HUES48 (cell line): ENCODE measurements at regions not wholly inside any gene's neighbourhood (a gene's known extent, or its start where the extent isn't known, plus 50 kb on each side); places are given as distances from the start of the nearest gene placed in this dataset.
"Not testable (repeated sequence)": the region's sequence is repeated elsewhere in the genome, so short reads cannot be mapped to it uniquely, and the experiment has no call there.

Experiments used
- H3K27ac ChIP-seq: one replicate; pipeline ENCODE4 v1.7.0; 2013; ENCODE audit warnings: low read depth, low read length, inconsistent platforms
- H3K27me3 ChIP-seq: 2 replicates; pipeline ENCODE4 v1.6.1; 2013; ENCODE audit warnings: mild to moderate bottlenecking, low read length; ENCODE audit not compliant: control insufficient read depth, insufficient read depth
- H3K36me3 ChIP-seq: 2 replicates; pipeline ENCODE4 v1.6.1; 2013; ENCODE audit warnings: low read length; ENCODE audit not compliant: control insufficient read depth, insufficient read depth
- H3K4me1 ChIP-seq: 2 replicates; pipeline ENCODE4 v1.6.1; 2013; ENCODE audit warnings: mild to moderate bottlenecking, low read length; ENCODE audit not compliant: control insufficient read depth, insufficient read depth
- H3K4me3 ChIP-seq: 2 replicates; pipeline ENCODE4 v1.5.1; 2013; ENCODE audit warnings: mild to moderate bottlenecking, low read depth, low read length
- H3K9ac ChIP-seq: 2 replicates; pipeline ENCODE4 v1.6.1; 2013; ENCODE audit warnings: mild to moderate bottlenecking, low read depth, low read length, moderate library complexity
- H3K9me3 ChIP-seq: 2 replicates; pipeline ENCODE4 v1.6.1; 2013; ENCODE audit warnings: low read length; ENCODE audit not compliant: control insufficient read depth, insufficient read depth

DNA sequence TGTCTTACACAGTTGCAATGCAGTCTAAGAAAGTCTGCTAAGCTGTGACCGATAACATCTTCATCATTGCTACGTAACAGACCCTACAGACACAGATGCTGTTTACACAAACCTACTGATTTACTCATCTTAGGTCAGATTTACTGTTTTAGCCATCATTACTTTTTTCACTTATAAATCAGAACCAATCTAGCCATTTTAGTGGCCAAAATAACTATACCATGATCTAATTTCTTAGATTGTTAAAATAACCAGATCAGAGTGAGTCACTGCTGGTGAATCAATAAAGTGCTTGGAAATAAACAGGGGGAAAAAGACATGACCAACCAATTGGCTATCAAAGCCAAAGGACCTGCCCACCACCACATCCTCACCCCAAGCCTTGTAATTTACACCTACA is 57.0 kb upstream of the FOXN3 start:
- H3K9me3 ChIP-seq = no peaks in the 10 kb centered on the region
- H3K36me3 ChIP-seq = peaks cover 7% of the 10 kb centered on the region; the same call in 1 of the 2 replicates
- H3K4me3 ChIP-seq = no peak overlapping the region
- no peak overlapping the region for H3K27ac ChIP-seq
- no peaks in the 10 kb centered on the region for H3K4me1 ChIP-seq
- no peaks in the 10 kb centered on the region for H3K27me3 ChIP-seq
- H3K9ac ChIP-seq = no peak overlapping the region

DNA sequence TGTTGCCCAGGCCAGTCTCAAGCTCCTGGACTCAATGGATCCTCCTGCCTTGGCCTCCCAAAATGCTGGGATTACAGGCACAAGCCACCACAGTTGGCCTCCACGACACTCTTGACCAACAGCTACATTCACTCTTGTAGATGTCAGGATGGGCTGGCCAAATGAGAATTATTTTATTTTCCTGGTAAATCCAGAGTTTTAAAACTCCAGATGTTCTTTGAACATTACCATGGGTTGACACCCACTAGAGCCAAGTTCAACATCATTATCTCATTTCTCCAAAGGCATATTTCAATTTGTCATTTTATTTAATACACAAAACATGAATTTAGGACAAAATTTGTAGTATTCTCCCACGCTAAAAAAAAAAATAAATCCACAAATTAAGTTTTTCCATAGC is 56.5 kb upstream of the FOXN3 start:
- no peaks in the 10 kb centered on the region for H3K9me3 ChIP-seq
- no peaks in the 10 kb centered on the region for H3K4me1 ChIP-seq
- H3K9ac ChIP-seq = no peak overlapping the region
- H3K27ac ChIP-seq = no peak overlapping the region
- no peaks in the 10 kb centered on the region for H3K27me3 ChIP-seq
- no peak overlapping the region for H3K4me3 ChIP-seq
- peaks cover 7% of the 10 kb centered on the region; the same call in 1 of the 2 replicates for H3K36me3 ChIP-seq

DNA sequence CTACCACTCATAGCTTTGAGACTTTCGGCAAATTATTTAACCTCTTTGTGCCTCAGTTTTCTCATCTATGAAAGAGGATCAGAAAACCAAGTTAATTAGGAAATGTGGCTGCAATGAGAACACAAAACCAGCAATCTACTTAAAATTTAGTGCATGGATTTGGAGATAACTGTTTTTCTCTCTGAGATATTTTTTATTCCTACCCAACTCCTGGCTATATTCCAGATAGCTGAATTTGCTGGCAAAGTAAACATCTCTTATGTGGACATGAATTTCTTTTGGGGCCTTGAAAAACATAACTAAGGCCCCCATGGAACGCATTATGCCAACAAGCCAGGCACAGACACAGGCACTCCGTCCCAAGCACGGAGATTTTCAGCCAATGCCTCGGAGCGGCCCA is 53.4 kb upstream of the FOXN3 start:
- no peak overlapping the region for H3K4me3 ChIP-seq
- H3K27ac ChIP-seq = no peak overlapping the region
- no peaks in the 10 kb centered on the region for H3K9me3 ChIP-seq
- no peak overlapping the region for H3K9ac ChIP-seq
- no peaks in the 10 kb centered on the region for H3K27me3 ChIP-seq
- peaks cover 7% of the 10 kb centered on the region; the same call in 1 of the 2 replicates for H3K36me3 ChIP-seq
- no peaks in the 10 kb centered on the region; the same call in 1 of the 2 replicates for H3K4me1 ChIP-seq

DNA sequence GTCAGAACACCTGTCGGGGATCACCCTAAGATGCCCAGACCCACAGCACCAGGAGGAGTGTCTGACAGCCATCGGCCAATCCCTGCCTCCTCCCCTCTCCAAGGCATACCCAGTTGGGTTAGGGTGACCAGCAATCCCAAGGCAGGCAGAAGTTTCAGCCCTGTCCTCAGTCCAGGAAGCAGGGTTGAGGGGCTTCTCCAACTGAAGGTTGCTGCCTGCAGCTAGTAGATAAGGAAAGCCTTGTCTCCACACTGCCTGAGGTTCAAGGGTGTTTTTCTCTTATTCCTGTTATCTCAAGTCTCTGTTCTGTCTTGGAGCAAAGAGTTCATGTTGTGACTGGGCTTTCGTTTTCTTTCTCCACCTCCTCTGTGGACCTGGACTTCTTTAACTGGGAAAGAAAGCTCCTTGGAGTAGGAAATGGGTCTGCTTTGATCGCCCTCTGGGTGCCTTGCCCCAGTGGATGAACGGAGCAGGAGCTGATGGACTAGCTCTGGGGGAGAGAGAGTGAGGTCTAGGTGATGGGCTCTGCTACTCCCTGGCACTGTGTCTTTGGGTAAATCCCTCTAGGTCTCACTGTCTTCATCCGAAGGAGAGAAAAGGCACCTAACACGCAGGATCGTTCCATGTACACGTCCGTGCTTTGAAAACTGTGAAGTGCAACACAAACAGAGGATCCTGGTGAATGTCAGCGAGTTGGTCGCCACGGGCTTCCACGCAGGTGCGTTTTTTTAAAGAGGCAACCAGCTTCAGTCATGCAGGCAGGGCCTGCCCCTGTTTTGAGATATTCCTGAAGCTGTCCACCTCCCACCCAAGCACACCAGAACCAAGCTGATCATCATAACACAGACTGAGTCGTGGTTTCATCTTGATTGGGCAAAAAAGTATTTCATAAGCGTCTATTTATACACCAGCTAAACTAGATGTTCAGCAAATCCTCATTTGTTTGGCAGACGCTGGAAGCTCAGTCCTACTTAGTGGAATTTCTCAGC is 52.5 kb upstream of the FOXN3 start:
- Histone ChIP-seq H3K9ac (no peak overlapping the region), H3K36me3 (peaks cover 7% of the 10 kb centered on the region; the same call in 1 of the 2 replicates), H3K27ac (no peak overlapping the region)

DNA sequence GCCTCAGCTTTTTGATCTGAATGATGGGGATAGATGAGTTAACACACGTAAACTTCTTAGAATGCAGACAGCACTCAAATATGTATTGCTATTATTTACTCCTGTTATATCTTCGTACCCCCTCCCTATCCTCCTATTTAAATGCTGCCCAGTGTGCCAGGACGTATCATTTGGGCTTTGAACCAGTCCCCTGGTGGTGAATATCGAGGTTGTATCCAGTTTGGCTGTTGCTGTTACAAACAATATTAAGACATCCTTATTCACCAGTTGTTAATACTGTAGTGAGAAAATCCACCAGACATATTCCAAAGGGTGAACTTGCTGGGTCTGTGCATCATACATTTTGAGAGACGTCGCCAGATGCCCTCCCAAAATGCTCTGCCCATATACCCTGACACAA is 51.5 kb upstream of the FOXN3 start:
- Histone ChIP-seq H3K4me3 (no peak overlapping the region), H3K4me1 (no peaks in the 10 kb centered on the region; the same call in 1 of the 2 replicates), H3K36me3 (peaks cover 7% of the 10 kb centered on the region; the same call in 1 of the 2 replicates), H3K9ac (no peak overlapping the region), H3K27me3 (no peaks in the 10 kb centered on the region), H3K9me3 (no peaks in the 10 kb centered on the region), H3K27ac (no peak overlapping the region)

More for the DNA sequence above, 52.5 kb upstream of the FOXN3 start:
- H3K27me3 ChIP-seq = no peaks in the 10 kb centered on the region
- no peaks in the 10 kb centered on the region; the same call in 1 of the 2 replicates for H3K4me1 ChIP-seq
- no peak overlapping the region for H3K4me3 ChIP-seq
- H3K9me3 ChIP-seq = no peaks in the 10 kb centered on the region

DNA sequence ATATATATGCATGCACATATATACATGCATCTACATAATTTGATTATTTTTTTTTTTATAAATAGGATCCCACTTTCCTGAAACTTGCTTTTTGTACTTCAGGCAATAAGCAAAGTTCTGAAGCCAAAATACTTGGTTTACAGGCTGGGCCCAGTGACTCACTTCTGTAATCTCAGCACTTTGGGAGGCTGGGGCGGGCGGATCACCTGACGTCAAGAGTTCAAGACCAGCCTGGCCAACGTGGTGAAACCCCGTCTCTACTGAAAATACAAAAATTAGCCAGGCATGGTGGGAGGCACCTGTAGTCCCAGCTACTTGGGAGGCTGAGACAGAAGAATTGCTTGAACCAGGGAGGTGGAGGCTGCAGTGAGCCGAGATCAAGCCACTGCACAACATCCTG is 51.0 kb upstream of the FOXN3 start:
- H3K4me1 ChIP-seq, H3K4me3 ChIP-seq, H3K27ac ChIP-seq, H3K9ac ChIP-seq, H3K36me3 ChIP-seq, H3K9me3 ChIP-seq, H3K27me3 ChIP-seq: not testable (repeated sequence)

DNA sequence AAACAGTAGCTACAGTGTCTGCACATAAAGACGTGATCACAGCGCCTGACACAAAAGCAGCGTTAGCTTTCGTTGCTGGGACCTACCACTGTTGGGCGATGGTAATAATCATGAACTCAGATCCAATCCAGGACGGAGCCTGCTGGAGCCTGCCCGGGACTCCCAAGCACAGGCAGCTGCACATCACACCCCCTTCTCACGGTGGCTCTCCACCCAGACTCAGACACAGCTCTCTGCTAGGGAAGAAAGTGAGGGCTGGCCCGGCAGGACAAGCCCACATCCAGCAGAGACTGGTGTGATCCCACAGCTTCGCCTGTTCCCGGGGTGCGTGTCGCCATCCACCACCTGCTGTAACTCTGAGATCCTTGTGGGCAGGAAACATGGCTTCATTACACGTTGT is 49.9 kb upstream of the FOXN3 start:
- H3K4me1 ChIP-seq = no peaks in the 10 kb centered on the region; the same call in 1 of the 2 replicates
- H3K9ac ChIP-seq = no peak overlapping the region
- no peak overlapping the region for H3K27ac ChIP-seq
- H3K4me3 ChIP-seq = no peak overlapping the region
- 0 out of 2 replicates have a peak, but pooled peaks cover 4% of the 10 kb centered on the region for H3K36me3 ChIP-seq
- H3K9me3 ChIP-seq = no peaks in the 10 kb centered on the region
- no peaks in the 10 kb centered on the region for H3K27me3 ChIP-seq
